D721Med (cell line): ENCODE measurements at regions not wholly inside any gene's neighbourhood (a gene's known extent, or its start where the extent isn't known, plus 50 kb on each side); places are given as distances from the start of the nearest gene placed in this dataset.
"Not testable (repeated sequence)": the region's sequence is repeated elsewhere in the genome, so short reads cannot be mapped to it uniquely, and the experiment has no call there.

Experiments used
- DNase-seq: peaks from one replicate; pipeline ENCODE4 v3.0.0; 2011; ENCODE audit warnings: low spot score; ENCODE audit not compliant: insufficient read length
- FAIRE-seq: peaks from 2 replicates; lab custom pipeline; 2011; peaks lifted over from hg19 to GRCh38; lab: Jason Lieb, UNC
- CTCF ChIP-seq: IDR thresholded peaks from 2 replicates; pipeline ENCODE4 v1.5.1; 2012; ENCODE audit warnings: mild to moderate bottlenecking, control low read depth; ENCODE audit not compliant: insufficient read depth; ENCODE audit errors: missing control alignments

GRCh38 chr14:71246539-71246938 lies 339.3 kb downstream of the PCNX1 start:
- FAIRE-seq (no peak), DNase-seq (no peak)
- no peak for TF ChIP-seq CTCF

GRCh38 chr14:71247106-71247505 lies 339.8 kb downstream of the PCNX1 start:
- TF ChIP-seq CTCF, result no peak
- FAIRE-seq (no peak), DNase-seq (no peak)

GRCh38 chr14:71248194-71248593 lies 340.9 kb downstream of the PCNX1 start:
- DNase-seq, result no peak
- no peak for TF ChIP-seq CTCF
- no peak for FAIRE-seq

GRCh38 chr14:71250347-71250746 lies 343.1 kb downstream of the PCNX1 start:
- no peak for TF ChIP-seq CTCF
- no peak for DNase-seq
- FAIRE-seq, result no peak

- DNase-seq (no peak), FAIRE-seq (no peak)
- no peak for TF ChIP-seq CTCF
Observed at GRCh38 chr14:71250791-71251190, 343.5 kb downstream of the PCNX1 start.

GRCh38 chr14:71254091-71254719 lies 346.9 kb downstream of the PCNX1 start:
- not testable (repeated sequence) for DNase-seq, FAIRE-seq

GRCh38 chr14:71261206-71261605 lies 353.9 kb downstream of the PCNX1 start:
- FAIRE-seq, result no peak
- TF ChIP-seq CTCF, result no peak
- DNase-seq, result no peak

GRCh38 chr14:71262441-71262840 lies 355.2 kb downstream of the PCNX1 start:
- FAIRE-seq, result no peak
- DNase-seq, result no peak
- no peak for TF ChIP-seq CTCF
